Esophagus muscularis mucosa (tissue), 4 donors: ENCODE measurements at regions not wholly inside any gene's neighbourhood (a gene's known extent, or its start where the extent isn't known, plus 50 kb on each side); places are given as distances from the start of the nearest gene placed in this dataset.

Experiments used
- DNase-seq: peaks from one replicate; pipeline ENCODE4 v3.0.0-alpha.2; 2017; ENCODE audit errors: extremely low spot score
- H3K27ac ChIP-seq, 4 donors: fragments of 200-600 bp; sonication (generic); replicated peaks in 1 of 4; 1 replicate in 3 of 4; 2 replicates in 1 of 4; pipeline ENCODE4 v1.5.1; 2016 to 2019; ENCODE audit warnings: mild to moderate bottlenecking in 1 of 4
- H3K27me3 ChIP-seq, 4 donors: fragments of 200-600 bp; sonication (generic); one replicate each; pipeline versions ENCODE4 v1.5.1 to v1.6.0; 2016 to 2019
- H3K36me3 ChIP-seq, 4 donors: fragments of 200-600 bp; sonication (generic); one replicate each; pipeline ENCODE4 v1.5.1; 2016 to 2019
- H3K4me1 ChIP-seq, 4 donors: fragments of 200-600 bp; sonication (generic); one replicate each; pipeline ENCODE4 v1.5.1; 2016 to 2019
- H3K4me3 ChIP-seq, 4 donors: fragments of 200-600 bp; sonication (generic); 1 replicate in 2 of 4; 2 replicates in 2 of 4; pipeline ENCODE4 v1.5.1; 2016 to 2019; ENCODE audit warnings: mild to moderate bottlenecking in 4 of 4, moderate library complexity in 1 of 4
- H3K9me3 ChIP-seq, 4 donors: fragments of 200-600 bp; sonication (generic); 1 replicate in 3 of 4; 2 replicates in 1 of 4; pipeline ENCODE4 v1.5.1; 2016 to 2019
- CTCF ChIP-seq, 3 experiments: fragments of 200-600 bp in 2 of 3; fragments of 450-650 bp in 1 of 3; sonication (generic) in 2 of 3; IDR thresholded peaks; one replicate each; pipeline ENCODE4 v1.5.1; 2017 to 2019; ENCODE audit warnings: antibody characterized with exemption in 3 of 3, mild to moderate bottlenecking in 2 of 3, moderate library complexity in 1 of 3
- EP300 ChIP-seq: sonication (generic); formaldehyde crosslinking; IDR thresholded peaks from one replicate; pipeline ENCODE4 v1.6.1; 2017; ENCODE audit warnings: antibody characterized with exemption
- POLR2A ChIP-seq: fragments of 450-650 bp; IDR thresholded peaks from one replicate; pipeline ENCODE4 v1.6.1; 2017; ENCODE audit warnings: antibody characterized with exemption, moderate library complexity, mild to moderate bottlenecking, low read depth
- POLR2AphosphoS5 ChIP-seq, 2 donors: sonication (generic); formaldehyde crosslinking; IDR thresholded peaks; one replicate each; pipeline ENCODE4 v1.6.1; 2017; ENCODE audit warnings: antibody characterized with exemption in 2 of 2
- WGBS: methylation state at CpG from one replicate; pipeline ENCODE4 v1.1.5; 2018; 5-methylcytosine and 5-hydroxymethylcytosine counted together
- intact Hi-C: fragments of 100-400 bp; cut with DNase I; formaldehyde crosslinking; loops from one replicate; pipeline ENCODE4 v1.15.1; 2023

GRCh38 chr1:203401199-203401877, 50.4 kb upstream of the FMOD start:
- Histone ChIP-seq H3K27me3 (no peaks in the 10 kb centered on the region), H3K9me3 (no peaks in the 10 kb centered on the region), H3K4me1 (peaks cover 8 to 50% (median 45%) of the 10 kb centered on the region in 4 donors), H3K4me3 (no peak overlapping the region), H3K36me3 (no peaks in the 10 kb centered on the region), H3K27ac (peak overlapping the region; percentile 65 to 85 (median 77))
- intact Hi-C loops = loop anchor here (10.0 kb wide), 1 partner anchor 83 kb away; no protein-coding TSS in a partner anchor
- WGBS = 92% methylated on average over 10 of the region's 10 CpGs
- TF ChIP-seq POLR2A (no peak), EP300 (no peak), CTCF (IDR thresholded peaks at IDR 0.05) (no peak), POLR2AphosphoS5 (IDR thresholded peaks at IDR 0.05) (no peak)
- DNase-seq = peak; percentile 57

GRCh38 chr1:203402152-203402551, 51.2 kb upstream of the FMOD start:
- TF ChIP-seq POLR2A (no peak), POLR2AphosphoS5 (IDR thresholded peaks at IDR 0.05) (no peak)
- peaks cover 15 to 58% (median 53%) of the 10 kb centered on the region in 4 donors for H3K4me1 ChIP-seq
- WGBS = 80% methylated on average over 3 of the region's 3 CpGs
- no peaks in the 10 kb centered on the region for H3K9me3 ChIP-seq
- intact Hi-C loops = loop anchor here (10.0 kb wide), 1 partner anchor 83 kb away; no protein-coding TSS in a partner anchor
- H3K4me3 ChIP-seq = no peak overlapping the region
- no peak for DNase-seq
- H3K36me3 ChIP-seq = no peaks in the 10 kb centered on the region
- peak overlapping the region; percentile 65 to 85 (median 77) for H3K27ac ChIP-seq
- H3K27me3 ChIP-seq = no peaks in the 10 kb centered on the region

GRCh38 chr1:203402629-203403337, 51.9 kb upstream of the FMOD start:
- DNase-seq = peak; percentile 90
- peak overlapping the region; percentile 65 to 85 (median 77) for H3K27ac ChIP-seq
- H3K36me3 ChIP-seq = no peaks in the 10 kb centered on the region
- H3K27me3 ChIP-seq = no peaks in the 10 kb centered on the region
- TF ChIP-seq POLR2AphosphoS5 (IDR thresholded peaks at IDR 0.05) (peak; percentile 7 to 81), EP300 (no peak), POLR2A (no peak), CTCF (IDR thresholded peaks at IDR 0.05) (no peak)
- intact Hi-C loops = loop anchor here (10.0 kb wide), 1 partner anchor 82 kb away; no protein-coding TSS in a partner anchor
- WGBS = 33% methylated on average over 6 of the region's 6 CpGs
- H3K4me3 ChIP-seq = no peak overlapping the region
- H3K4me1 ChIP-seq = peaks cover 21 to 65% (median 59%) of the 10 kb centered on the region in 4 donors
- no peaks in the 10 kb centered on the region for H3K9me3 ChIP-seq

GRCh38 chr1:203403586-203403985, 52.7 kb upstream of the FMOD start:
- WGBS = 86% methylated on average over 5 of the region's 5 CpGs
- Histone ChIP-seq H3K36me3 (no peaks in the 10 kb centered on the region), H3K27me3 (no peaks in the 10 kb centered on the region), H3K4me1 (peaks cover 28 to 73% (median 67%) of the 10 kb centered on the region in 4 donors), H3K9me3 (no peaks in the 10 kb centered on the region), H3K27ac (peak overlapping the region; percentile 65 to 85 (median 77)), H3K4me3 (no peak overlapping the region)
- TF ChIP-seq POLR2AphosphoS5 (IDR thresholded peaks at IDR 0.05) (no peak), CTCF (IDR thresholded peaks at IDR 0.05) (no peak), POLR2A (no peak), EP300 (no peak)
- intact Hi-C loops = loop anchor here (10.0 kb wide), 1 partner anchor 81 kb away; no protein-coding TSS in a partner anchor
- peak; percentile 87 for DNase-seq

GRCh38 chr1:203404546-203404945, 53.6 kb upstream of the FMOD start:
- Histone ChIP-seq H3K36me3 (no peaks in the 10 kb centered on the region), H3K4me1 (peaks cover 36 to 82% (median 77%) of the 10 kb centered on the region in 4 donors), H3K9me3 (no peaks in the 10 kb centered on the region), H3K27ac (peak overlapping the region in 3 of 4 donors; percentile 76 to 85 (median 85)), H3K27me3 (no peaks in the 10 kb centered on the region), H3K4me3 (no peak overlapping the region)
- TF ChIP-seq EP300 = no peak
- TF ChIP-seq POLR2A = no peak
- TF ChIP-seq CTCF (IDR thresholded peaks at IDR 0.05) = no peak
- TF ChIP-seq POLR2AphosphoS5 (IDR thresholded peaks at IDR 0.05) = no peak
- DNase-seq = peak; percentile 68
- 96% methylated on average over 3 of the region's 3 CpGs for WGBS
- intact Hi-C loops = loop anchor here (10.0 kb wide), 1 partner anchor 80 kb away; no protein-coding TSS in a partner anchor
